GM12891 (cell line): ENCODE measurements at regions not wholly inside any gene's neighbourhood (a gene's known extent, or its start where the extent isn't known, plus 50 kb on each side); places are given as distances from the start of the nearest gene placed in this dataset.

Experiments used
- DNase-seq: peaks from one replicate; pipeline ENCODE4 v3.0.0; 2011; ENCODE audit warnings: low spot score; ENCODE audit not compliant: insufficient read length
- FAIRE-seq: peaks from 2 replicates; lab custom pipeline; 2011; peaks lifted over from hg19 to GRCh38; lab: Jason Lieb, UNC
- PAX5 ChIP-seq: IDR thresholded peaks from 2 replicates; pipeline ENCODE4 v1.6.1; 2011; ENCODE audit warnings: low read length, moderate library complexity, mild to moderate bottlenecking; ENCODE audit not compliant: insufficient read depth, severe bottlenecking
- POLR2A ChIP-seq: IDR thresholded peaks from 2 replicates; pipeline ENCODE4 v1.6.1; 2011; ENCODE audit warnings: low read depth, low read length, control low read depth
- POLR2AphosphoS5 ChIP-seq: IDR thresholded peaks from 2 replicates; pipeline ENCODE4 v1.6.1; 2011; ENCODE audit warnings: low read depth, low read length, control low read depth
- POU2F2 ChIP-seq: IDR thresholded peaks from 2 replicates; pipeline ENCODE4 v1.6.1; 2011; ENCODE audit warnings: low read depth, mild to moderate bottlenecking, control low read depth, low read length, moderate library complexity
- SPI1 ChIP-seq: IDR thresholded peaks from 2 replicates; pipeline ENCODE4 v1.6.1; 2011; ENCODE audit warnings: low read depth, low read length, control low read depth
- TAF1 ChIP-seq: IDR thresholded peaks from 2 replicates; pipeline ENCODE4 v1.6.1; 2011; ENCODE audit warnings: low read depth, low read length, control low read depth

GRCh38 chr12:54749191-54749818 lies 101.1 kb upstream of the DCD start:
- FAIRE-seq (peak; percentile 93), DNase-seq (no peak)
- TF ChIP-seq POLR2AphosphoS5 (no peak), PAX5 (no peak), POLR2A (no peak), POU2F2 (no peak)

- TF ChIP-seq POLR2A (no peak), TAF1 (no peak), SPI1 (no peak), PAX5 (no peak), POU2F2 (no peak), POLR2AphosphoS5 (no peak)
- DNase-seq (no peak), FAIRE-seq (no peak)
Measured at GRCh38 chr12:54744590-54744989, 96.4 kb upstream of the DCD start.

- TF ChIP-seq POLR2A (no peak), POU2F2 (no peak), POLR2AphosphoS5 (no peak), TAF1 (no peak), SPI1 (no peak), PAX5 (no peak)
- DNase-seq: no peak
- no peak for FAIRE-seq
Measured at GRCh38 chr12:54740882-54741281, 92.7 kb upstream of the DCD start.

GRCh38 chr12:54736549-54736948 lies 88.4 kb upstream of the DCD start:
- TF ChIP-seq TAF1 (no peak), SPI1 (no peak), POLR2AphosphoS5 (no peak), POU2F2 (no peak), PAX5 (no peak), POLR2A (no peak)
- DNase-seq (no peak), FAIRE-seq (no peak)

GRCh38 chr12:54734196-54734950 lies 86.2 kb upstream of the DCD start:
- FAIRE-seq: no peak
- no peak for DNase-seq
- TF ChIP-seq POLR2AphosphoS5 (no peak), POU2F2 (no peak), TAF1 (no peak), SPI1 (no peak), POLR2A (no peak), PAX5 (no peak)

- TF ChIP-seq SPI1 (no peak), TAF1 (no peak), POLR2AphosphoS5 (no peak), POLR2A (no peak)
- FAIRE-seq (peak; percentile 13), DNase-seq (no peak)
Measured at GRCh38 chr12:54725233-54725843, 77.2 kb upstream of the DCD start.

- FAIRE-seq (peak; percentile 78), DNase-seq (no peak)
- TF ChIP-seq PAX5: no peak
- TF ChIP-seq SPI1: no peak
- no peak for TF ChIP-seq POU2F2
- no peak for TF ChIP-seq POLR2A
Measured at GRCh38 chr12:54723379-54724256, 75.5 kb upstream of the DCD start.

GRCh38 chr12:54721312-54721711 lies 73.1 kb upstream of the DCD start:
- no peak for TF ChIP-seq POLR2AphosphoS5
- TF ChIP-seq POU2F2: no peak
- no peak for TF ChIP-seq TAF1
- TF ChIP-seq SPI1: no peak
- FAIRE-seq (no peak), DNase-seq (no peak)

GRCh38 chr12:54719691-54720090 lies 71.5 kb upstream of the DCD start:
- TF ChIP-seq SPI1 (no peak), PAX5 (no peak), POLR2AphosphoS5 (no peak), POLR2A (no peak), TAF1 (no peak), POU2F2 (no peak)
- DNase-seq (no peak), FAIRE-seq (no peak)
